PC-3 (cell line): ENCODE measurements at regions not wholly inside any gene's neighbourhood (a gene's known extent, or its start where the extent isn't known, plus 50 kb on each side); places are given as distances from the start of the nearest gene placed in this dataset.
"Not testable (repeated sequence)": the region's sequence is repeated elsewhere in the genome, so short reads cannot be mapped to it uniquely, and the experiment has no call there.

Experiments used
- ATAC-seq: fragments of 200-7000 bp; cut with Tn5 transposase; 2 replicates; pipeline ENCODE4 v1.9.1; 2020; ENCODE audit warnings: mild to moderate bottlenecking, moderate library complexity
- BruUV-seq: library from RNA; stranded (reverse); fragments of 400-500 nt; replicated peaks from 2 replicates; lab custom pipeline; 2021; lab: Mats Ljungman, UMichigan
- CTCF ChIA-PET: fragments of 300-600 bp; sonication (Branson Sonifier 250); formaldehyde crosslinking; loops from one replicate; lab custom pipeline; 2022; ENCODE audit warnings: antibody characterized with exemption; lab: Charles Lee
- POLR2A ChIA-PET: fragments of 300-600 bp; sonication (Branson Sonifier 250); formaldehyde crosslinking; loops from one replicate; lab custom pipeline; 2022; ENCODE audit warnings: antibody characterized with exemption; ENCODE audit not compliant: unreplicated experiment; lab: Charles Lee
- DNase-seq: peaks from one replicate; pipeline ENCODE4 v3.0.0-alpha.2; 2015
- H2AFZ ChIP-seq: fragments of 300-600 bp; sonication (generic); 2 replicates; pipeline ENCODE4 v1.6.0; 2016; ENCODE audit warnings: antibody characterized with exemption, low read length
- H3F3A ChIP-seq: fragments of 300-600 bp; sonication (generic); one replicate; pipeline ENCODE4 v1.6.0; 2017; ENCODE audit warnings: antibody characterized with exemption, low read length, control low read depth, mild to moderate bottlenecking; ENCODE audit not compliant: unreplicated experiment
- H3K27ac ChIP-seq: fragments of 300-600 bp; sonication (generic); 2 replicates; pipeline ENCODE4 v1.5.1; 2016; ENCODE audit warnings: mild to moderate bottlenecking, low read length
- H3K27me3 ChIP-seq: fragments of 300-600 bp; sonication (generic); 2 replicates; pipeline ENCODE4 v1.6.1; 2016; ENCODE audit warnings: low read length, mixed read lengths
- H3K36me3 ChIP-seq: fragments of 300-600 bp; sonication (generic); 2 replicates; pipeline ENCODE4 v1.6.1; 2016; ENCODE audit warnings: low read depth, mixed run types, low read length, mixed read lengths
- H3K4me1 ChIP-seq: fragments of 300-600 bp; sonication (generic); 2 replicates; pipeline ENCODE4 v1.5.1; 2016; ENCODE audit warnings: low read length; ENCODE audit not compliant: insufficient read depth
- H3K4me2 ChIP-seq: fragments of 300-600 bp; sonication (generic); 2 replicates; pipeline ENCODE4 v1.6.0; 2016; ENCODE audit warnings: low read length
- H3K4me3 ChIP-seq: fragments of 300-600 bp; sonication (generic); 2 replicates; pipeline ENCODE4 v1.5.1; 2016; ENCODE audit warnings: mild to moderate bottlenecking, low read length, mixed read lengths
- H3K79me2 ChIP-seq: fragments of 300-600 bp; sonication (generic); 2 replicates; pipeline ENCODE4 v1.6.1; 2017; ENCODE audit warnings: low read length, mixed read lengths
- H3K9ac ChIP-seq: fragments of 300-600 bp; sonication (generic); 2 replicates; pipeline ENCODE4 v1.6.0; 2016; ENCODE audit warnings: mild to moderate bottlenecking, low read length
- H3K9me2 ChIP-seq: fragments of 300-600 bp; sonication (generic); replicated peaks from 2 replicates; pipeline ENCODE4 v1.6.1; 2016; ENCODE audit warnings: mixed run types, low read length, mixed read lengths
- H3K9me3 ChIP-seq: fragments of 300-600 bp; sonication (generic); 2 replicates; pipeline ENCODE4 v1.6.1; 2016; ENCODE audit warnings: low read length, mixed read lengths
- H4K20me1 ChIP-seq: fragments of 300-600 bp; sonication (generic); 2 replicates; pipeline ENCODE4 v1.6.1; 2016; ENCODE audit warnings: low read length, mixed read lengths
- CTCF ChIP-seq: fragments of 300-600 bp; sonication (generic); conservative IDR thresholded peaks from 2 replicates; pipeline ENCODE4 v1.5.1; 2017; ENCODE audit warnings: antibody characterized with exemption, low read depth, mild to moderate bottlenecking, low read length
- EZH2 ChIP-seq: fragments of 300-600 bp; sonication (generic); IDR thresholded peaks from one replicate; pipeline ENCODE4 v1.6.1; 2017; ENCODE audit warnings: antibody characterized with exemption, mild to moderate bottlenecking, low read length; ENCODE audit not compliant: unreplicated experiment
- EZH2phosphoT487 ChIP-seq: fragments of 300-600 bp; sonication (generic); IDR thresholded peaks from 2 replicates; pipeline ENCODE4 v1.6.1; 2018; ENCODE audit warnings: mild to moderate bottlenecking, antibody characterized with exemption, low read length, borderline replicate concordance
- intact Hi-C: fragments of 100-400 bp; cut with micrococcal nuclease; formaldehyde crosslinking; loops from 2 replicates; pipeline ENCODE4 v1.9.0; 2023

DNA sequence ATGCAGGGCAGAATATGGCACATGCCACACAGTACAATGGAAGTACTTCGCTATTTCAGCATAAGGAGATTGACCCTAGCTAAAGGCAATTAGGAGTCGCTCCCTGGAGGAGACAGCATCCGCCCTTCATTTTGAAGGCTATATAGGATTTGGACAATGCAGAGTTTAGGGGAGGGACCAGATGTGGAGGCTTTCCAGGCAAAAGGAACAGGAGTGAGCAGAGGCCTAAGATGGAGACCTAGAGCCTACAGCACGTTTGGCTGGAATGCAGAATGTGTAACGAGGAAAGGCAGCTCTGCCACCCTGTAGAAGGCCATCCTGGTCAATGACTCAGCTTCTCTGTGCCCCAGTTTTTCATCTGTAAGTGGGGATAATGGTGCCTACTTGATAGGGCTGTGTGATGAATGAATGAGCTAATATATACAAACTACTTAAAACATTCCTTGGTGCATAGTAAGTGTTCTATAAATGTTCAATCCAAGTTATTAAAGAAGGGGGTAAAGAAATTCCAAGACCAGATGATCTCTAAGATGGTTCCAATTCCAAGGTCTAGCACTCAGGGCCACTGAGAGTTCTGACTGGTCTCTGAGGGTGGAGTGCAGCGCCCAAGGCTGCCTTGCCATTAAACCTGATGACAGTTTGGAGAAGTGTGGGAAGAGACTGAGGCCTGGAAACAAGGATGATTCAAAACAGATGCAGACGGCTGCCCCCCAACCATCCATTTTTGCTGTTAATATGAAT lies 54.3 kb upstream of the FRMD6 start:
- Histone ChIP-seq H4K20me1 (no peaks in the 10 kb centered on the region), H3K79me2 (no peaks in the 10 kb centered on the region), H3K4me1 (no peaks in the 10 kb centered on the region), H3K27ac (no peak overlapping the region), H2AFZ (no peak overlapping the region), H3K9me2 (no peaks in the 10 kb centered on the region), H3K4me3 (no peak overlapping the region), H3K4me2 (no peak overlapping the region), H3K9me3 (no peaks in the 10 kb centered on the region), H3K27me3 (no peaks in the 10 kb centered on the region), H3F3A (no peaks in the 10 kb centered on the region), H3K9ac (no peak overlapping the region), H3K36me3 (no peaks in the 10 kb centered on the region)
- POLR2A ChIA-PET = interaction anchor here (0.5 kb wide), 1 partner anchor 36 kb away, joined by 10 read pairs; no protein-coding TSS in a partner anchor
- intact Hi-C loops = no loop called here
- TF ChIP-seq EZH2 (no peak), EZH2phosphoT487 (no peak), CTCF (no peak)
- DNase-seq (no peak), ATAC-seq (no peak; the same call in 1 of the 2 replicates)
- CTCF ChIA-PET = no interaction called here
- BruUV-seq = no TSS peak

DNA sequence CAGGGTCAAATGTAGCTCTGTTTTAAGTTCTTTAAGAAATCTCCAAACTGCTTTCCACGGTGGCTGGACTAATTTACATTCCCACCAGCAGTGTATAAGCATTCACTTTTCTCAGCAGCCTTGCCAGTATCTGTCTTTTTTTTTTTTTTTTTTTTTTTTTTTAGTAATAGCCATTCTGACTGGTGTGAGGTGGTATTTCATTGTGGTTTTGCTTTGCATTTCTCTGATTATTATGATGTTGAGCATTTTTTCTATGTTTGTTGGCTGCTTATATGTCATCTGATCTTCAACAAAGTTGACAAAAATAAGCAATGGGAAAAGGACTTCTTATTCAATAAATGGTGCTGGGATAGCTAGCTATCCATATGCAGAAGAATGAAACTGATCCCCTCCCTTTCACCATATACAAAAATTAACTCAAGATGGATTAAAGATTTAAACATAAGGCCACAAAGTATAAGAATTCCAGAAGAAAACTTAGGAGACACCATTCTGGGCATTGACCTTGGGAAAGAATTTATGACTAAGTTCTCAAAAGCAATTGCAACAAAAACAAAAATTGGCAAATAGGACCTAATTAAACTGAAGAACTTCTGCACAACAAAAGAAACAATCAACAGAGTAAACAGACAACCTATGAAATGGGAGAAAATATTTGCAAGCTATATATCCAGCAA lies 52.6 kb upstream of the FRMD6 start:
- POLR2A ChIA-PET, H3K36me3 ChIP-seq, H3K4me2 ChIP-seq, H2AFZ ChIP-seq, H3K4me3 ChIP-seq, ATAC-seq, H3K9me2 ChIP-seq, CTCF ChIA-PET, H4K20me1 ChIP-seq, H3K27ac ChIP-seq, H3K79me2 ChIP-seq, DNase-seq, H3K4me1 ChIP-seq, H3F3A ChIP-seq, H3K9ac ChIP-seq, H3K9me3 ChIP-seq, H3K27me3 ChIP-seq, intact Hi-C loops, BruUV-seq: not testable (repeated sequence)

GRCh38 chr14:51600658-51601057 lies 51.1 kb upstream of the FRMD6 start:
- H2AFZ ChIP-seq = no peak overlapping the region
- DNase-seq = no peak
- POLR2A ChIA-PET = no interaction called here
- TF ChIP-seq EZH2phosphoT487 (no peak), EZH2 (no peak), CTCF (no peak)
- no TSS peak for BruUV-seq
- H3K9me2 ChIP-seq = no peaks in the 10 kb centered on the region
- intact Hi-C loops = no loop called here
- H3K4me2 ChIP-seq = no peak overlapping the region
- H3K9me3 ChIP-seq = no peaks in the 10 kb centered on the region
- no peak overlapping the region for H3K27ac ChIP-seq
- no peak overlapping the region for H3K4me3 ChIP-seq
- ATAC-seq = no peak
- no peaks in the 10 kb centered on the region for H4K20me1 ChIP-seq
- H3K79me2 ChIP-seq = no peaks in the 10 kb centered on the region
- H3K27me3 ChIP-seq = no peaks in the 10 kb centered on the region
- H3K4me1 ChIP-seq = no peaks in the 10 kb centered on the region
- H3K36me3 ChIP-seq = no peaks in the 10 kb centered on the region
- no peak overlapping the region for H3K9ac ChIP-seq
- CTCF ChIA-PET = no interaction called here
- no peaks in the 10 kb centered on the region for H3F3A ChIP-seq
